ENCODE measurements at regions not wholly inside any gene's neighbourhood (a gene's known extent, or its start where the extent isn't known, plus 50 kb on each side); places are given as distances from the start of the nearest gene placed in this dataset.
"Not testable (repeated sequence)": the region's sequence is repeated elsewhere in the genome, so short reads cannot be mapped to it uniquely, and the experiment has no call there.

DNA sequence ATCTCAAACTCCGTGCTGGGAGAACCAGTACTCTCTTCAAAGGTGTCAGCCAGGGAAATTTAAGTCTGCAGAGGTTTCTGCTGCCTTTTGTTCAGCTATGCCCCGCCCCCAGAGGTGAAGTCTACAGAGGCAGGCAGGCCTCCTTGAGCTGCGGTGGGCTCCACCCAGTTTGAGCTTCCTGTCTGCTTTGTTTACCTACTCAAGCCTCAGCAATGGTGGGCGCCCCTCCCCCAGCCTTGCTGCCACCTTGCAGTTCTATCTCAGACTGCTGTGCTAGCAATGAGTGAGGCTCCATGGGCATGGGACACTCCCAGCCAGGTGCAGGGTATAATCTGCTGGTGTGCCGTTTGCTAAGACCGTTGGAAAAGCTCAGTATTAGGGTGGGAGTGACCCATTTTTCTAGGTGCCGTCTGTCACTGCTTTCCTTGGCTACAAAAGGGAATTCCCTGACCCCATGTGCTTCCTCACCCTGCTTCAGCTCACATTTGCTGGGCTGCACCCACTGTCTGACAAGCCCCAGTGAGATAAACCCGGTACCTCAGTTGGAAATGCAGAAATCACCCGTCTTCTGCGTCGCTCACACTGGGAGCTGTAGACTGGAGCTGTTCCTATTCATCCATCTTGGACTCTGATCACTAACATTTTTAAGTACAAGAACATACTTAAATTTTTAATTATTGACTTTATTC is 389.2 kb upstream of the UBE2E3 start:
- TF ChIP-seq, protein P1, sequence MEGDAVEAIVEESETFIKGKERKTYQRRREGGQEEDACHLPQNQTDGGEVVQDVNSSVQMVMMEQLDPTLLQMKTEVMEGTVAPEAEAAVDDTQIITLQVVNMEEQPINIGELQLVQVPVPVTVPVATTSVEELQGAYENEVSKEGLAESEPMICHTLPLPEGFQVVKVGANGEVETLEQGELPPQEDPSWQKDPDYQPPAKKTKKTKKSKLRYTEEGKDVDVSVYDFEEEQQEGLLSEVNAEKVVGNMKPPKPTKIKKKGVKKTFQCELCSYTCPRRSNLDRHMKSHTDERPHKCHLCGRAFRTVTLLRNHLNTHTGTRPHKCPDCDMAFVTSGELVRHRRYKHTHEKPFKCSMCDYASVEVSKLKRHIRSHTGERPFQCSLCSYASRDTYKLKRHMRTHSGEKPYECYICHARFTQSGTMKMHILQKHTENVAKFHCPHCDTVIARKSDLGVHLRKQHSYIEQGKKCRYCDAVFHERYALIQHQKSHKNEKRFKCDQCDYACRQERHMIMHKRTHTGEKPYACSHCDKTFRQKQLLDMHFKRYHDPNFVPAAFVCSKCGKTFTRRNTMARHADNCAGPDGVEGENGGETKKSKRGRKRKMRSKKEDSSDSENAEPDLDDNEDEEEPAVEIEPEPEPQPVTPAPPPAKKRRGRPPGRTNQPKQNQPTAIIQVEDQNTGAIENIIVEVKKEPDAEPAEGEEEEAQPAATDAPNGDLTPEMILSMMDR (conservative IDR thresholded peaks at IDR 0.05 in 1 of 2, IDR thresholded peaks at IDR 0.05 in 1 of 2; ENCODE audit: extremely low read depth in 1 of 2, insufficient read depth in 1 of 2, low read depth in 1 of 2, low read length in 2 of 2) = not testable (repeated sequence)
- TF ChIP-seq EZH2 (IDR thresholded peaks at IDR 0.05; ENCODE audit: borderline replicate concordance, low read length) = not testable (repeated sequence)

Data from mammary epithelial cell (primary cell).